CD4-positive, CD25-positive, alpha-beta regulatory T cell (primary cell): ENCODE measurements at regions not wholly inside any gene's neighbourhood (a gene's known extent, or its start where the extent isn't known, plus 50 kb on each side); places are given as distances from the start of the nearest gene placed in this dataset.

Experiments used
- ATAC-seq, 2 donors: fragments of 150-1000 bp; cut with Tn5 transposase; one replicate each; pipeline ENCODE4 v1.10.0; 2021; ENCODE audit warnings: low read depth in 2 of 2, moderate number of reproducible peaks in 2 of 2, moderate library complexity in 1 of 2
- DNase-seq, 3 donors: peaks; one replicate each; pipeline versions ENCODE4 v3.0.0 to v3.0.0-alpha.2; 2012 to 2022; ENCODE audit warnings: mixed read lengths in 1 of 3
- H3K27ac ChIP-seq: one replicate; pipeline ENCODE4 v1.7.0; 2013; ENCODE audit warnings: mild to moderate bottlenecking, low read length; ENCODE audit not compliant: insufficient read depth, poor library complexity, severe bottlenecking
- H3K27me3 ChIP-seq: one replicate; pipeline ENCODE4 v1.7.0; 2013; ENCODE audit warnings: low read length; ENCODE audit not compliant: control insufficient read depth, insufficient read depth
- H3K36me3 ChIP-seq: one replicate; pipeline ENCODE4 v1.7.0; 2013; ENCODE audit warnings: mild to moderate bottlenecking, low read length, moderate library complexity; ENCODE audit not compliant: control insufficient read depth, insufficient read depth
- H3K4me1 ChIP-seq: 2 replicates; pipeline ENCODE4 v1.7.0; 2013; ENCODE audit warnings: mild to moderate bottlenecking, low read length; ENCODE audit not compliant: insufficient read depth, control insufficient read depth, poor library complexity, severe bottlenecking
- H3K4me3 ChIP-seq: one replicate; pipeline ENCODE4 v1.7.0; 2013; ENCODE audit warnings: low read depth, mild to moderate bottlenecking, low read length, moderate library complexity
- H3K9me3 ChIP-seq, 2 experiments: 1 replicate in 1 of 2; 2 replicates in 1 of 2; pipeline ENCODE4 v1.7.0; 2013; ENCODE audit warnings: low read length in 2 of 2, mild to moderate bottlenecking in 1 of 2, moderate library complexity in 1 of 2; ENCODE audit not compliant: control insufficient read depth in 2 of 2
- H3K27ac Mint-ChIP-seq, 3 donors: one replicate each; pipeline ENCODE4 v1.8.0; 2020 to 2022; ENCODE audit warnings: mild to moderate bottlenecking in 3 of 3, mixed read lengths in 3 of 3, moderate library complexity in 2 of 3
- H3K27me3 Mint-ChIP-seq: one replicate; pipeline ENCODE4 v1.8.0; 2022; ENCODE audit warnings: mild to moderate bottlenecking, mixed read lengths
- H3K36me3 Mint-ChIP-seq: one replicate; pipeline ENCODE4 v1.8.0; 2020; ENCODE audit warnings: mixed read lengths
- H3K4me1 Mint-ChIP-seq, 4 donors: one replicate each; pipeline ENCODE4 v1.8.0; 2020 to 2022; ENCODE audit warnings: mixed read lengths in 4 of 4, mild to moderate bottlenecking in 1 of 4
- H3K4me3 Mint-ChIP-seq, 4 donors: one replicate each; pipeline ENCODE4 v1.8.0; 2020 to 2022; ENCODE audit warnings: mild to moderate bottlenecking in 4 of 4, mixed read lengths in 4 of 4, moderate library complexity in 3 of 4
- H3K9me3 Mint-ChIP-seq, 7 donors: one replicate each; pipeline ENCODE4 v1.8.0; 2020 to 2022; ENCODE audit warnings: mixed read lengths in 7 of 7, mild to moderate bottlenecking in 3 of 7, moderate library complexity in 2 of 7

DNA sequence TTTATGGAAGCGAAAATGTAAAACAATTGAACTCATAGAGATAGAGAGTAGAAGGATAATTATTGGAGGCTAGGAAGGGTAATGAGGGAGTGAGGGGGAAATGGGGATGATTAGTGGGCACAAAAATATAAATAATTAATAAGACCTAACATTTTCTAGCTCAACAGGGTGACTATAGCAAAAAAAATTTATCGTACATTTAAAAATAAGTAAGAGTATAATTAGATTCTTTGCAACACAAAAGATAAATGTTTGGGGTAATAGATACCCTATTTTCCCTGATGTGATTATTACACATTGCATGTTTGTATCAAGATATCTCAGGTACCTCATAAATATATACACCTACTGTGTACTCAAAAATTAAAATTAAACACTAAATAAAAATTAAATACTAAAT lies 1070.0 kb downstream of the LRFN5 start:
- Mint-ChIP-seq H3K4me3 (no peak overlapping the region), H3K36me3 (no peaks in the 10 kb centered on the region), H3K27me3 (no peaks in the 10 kb centered on the region), H3K4me1 (no peaks in the 10 kb centered on the region), H3K27ac (no peak overlapping the region), H3K9me3 (peaks cover 0 to 29% (median 5%) of the 10 kb centered on the region in 7 donors)
- Histone ChIP-seq H3K9me3 (no peaks in the 10 kb centered on the region), H3K27ac (no peak overlapping the region), H3K27me3 (no peaks in the 10 kb centered on the region), H3K4me3 (no peak overlapping the region), H3K36me3 (no peaks in the 10 kb centered on the region), H3K4me1 (no peaks in the 10 kb centered on the region)
- ATAC-seq, result no peak
- no peak for DNase-seq

DNA sequence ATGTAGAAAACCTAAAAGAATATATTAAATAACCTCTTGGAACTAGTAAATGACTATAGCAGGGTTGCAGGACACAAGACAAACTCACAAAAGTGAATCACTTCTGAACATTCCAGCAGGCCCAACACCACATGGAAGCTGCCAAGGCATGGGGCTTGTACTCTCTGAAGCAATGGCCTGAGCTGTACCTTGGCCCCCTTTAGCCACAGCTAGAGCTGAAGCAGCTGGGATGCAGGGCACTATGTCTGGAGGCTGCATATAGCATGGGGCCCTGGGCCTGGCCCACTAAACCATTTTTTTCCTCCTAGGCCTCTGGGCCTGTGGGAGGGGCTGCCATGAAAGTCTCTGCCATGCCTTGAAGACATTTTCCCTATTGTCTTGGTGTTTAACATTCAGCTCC lies 1067.3 kb downstream of the LRFN5 start:
- Histone ChIP-seq H3K9me3 (no peaks in the 10 kb centered on the region), H3K4me3 (no peak overlapping the region), H3K36me3 (no peaks in the 10 kb centered on the region), H3K27ac (no peak overlapping the region), H3K27me3 (no peaks in the 10 kb centered on the region), H3K4me1 (no peaks in the 10 kb centered on the region)
- no peak overlapping the region for H3K27ac Mint-ChIP-seq
- H3K9me3 Mint-ChIP-seq, result peaks cover 0 to 29% (median 4%) of the 10 kb centered on the region in 7 donors
- H3K27me3 Mint-ChIP-seq, result no peaks in the 10 kb centered on the region
- H3K4me3 Mint-ChIP-seq, result no peak overlapping the region
- no peak for DNase-seq
- ATAC-seq, result no peak
- no peaks in the 10 kb centered on the region for H3K36me3 Mint-ChIP-seq
- H3K4me1 Mint-ChIP-seq, result no peaks in the 10 kb centered on the region

DNA sequence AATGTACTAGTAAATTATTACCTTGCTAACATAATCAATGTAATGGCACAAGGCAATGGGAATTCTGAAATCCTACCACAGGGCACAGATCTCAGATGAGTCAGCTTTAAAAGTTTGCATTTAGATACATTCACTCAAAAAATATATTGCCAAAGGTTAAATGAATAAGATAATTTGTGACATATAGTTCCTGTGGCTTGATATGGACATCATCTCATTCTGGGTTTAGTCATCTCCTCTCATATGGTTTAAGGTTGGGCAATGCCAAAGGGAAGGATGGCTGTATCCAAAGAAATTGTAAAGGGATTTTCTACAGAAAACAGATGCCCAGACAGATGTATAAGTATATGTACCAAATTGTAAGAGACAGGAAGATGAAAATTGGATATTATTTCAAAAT lies 1065.0 kb downstream of the LRFN5 start:
- H3K4me1 Mint-ChIP-seq, result no peaks in the 10 kb centered on the region
- no peak for ATAC-seq
- H3K27ac Mint-ChIP-seq, result no peak overlapping the region
- no peak overlapping the region for H3K4me3 Mint-ChIP-seq
- H3K27ac ChIP-seq, result no peak overlapping the region
- H3K4me1 ChIP-seq, result no peaks in the 10 kb centered on the region
- H3K27me3 ChIP-seq, result no peaks in the 10 kb centered on the region
- no peak for DNase-seq
- no peaks in the 10 kb centered on the region for H3K27me3 Mint-ChIP-seq
- H3K9me3 ChIP-seq, result no peaks in the 10 kb centered on the region
- peaks cover 0 to 38% (median 7%) of the 10 kb centered on the region in 7 donors for H3K9me3 Mint-ChIP-seq
- no peaks in the 10 kb centered on the region for H3K36me3 ChIP-seq
- no peaks in the 10 kb centered on the region for H3K36me3 Mint-ChIP-seq
- no peak overlapping the region for H3K4me3 ChIP-seq

DNA sequence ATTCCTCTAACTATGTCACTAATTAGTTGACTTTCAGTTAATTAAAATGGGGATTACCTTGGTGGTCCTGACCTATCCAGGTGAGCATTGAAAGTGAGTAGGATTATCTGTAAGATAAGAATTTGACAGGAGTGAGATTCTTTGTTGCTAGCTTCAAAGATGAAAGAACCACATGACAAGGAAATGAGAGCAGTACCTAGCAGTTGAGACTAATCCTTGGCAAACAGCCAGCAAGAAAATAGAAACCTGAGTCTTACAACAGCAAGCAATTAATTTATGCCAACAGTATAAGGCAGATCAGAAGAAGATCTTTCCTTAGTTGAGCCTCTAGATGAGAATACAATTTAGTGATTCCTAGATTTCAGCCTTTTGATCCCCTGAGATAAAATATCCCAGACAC lies 1058.4 kb downstream of the LRFN5 start:
- ATAC-seq, result no peak
- H3K9me3 Mint-ChIP-seq, result peaks cover 0 to 28% (median 11%) of the 10 kb centered on the region in 7 donors
- H3K4me3 Mint-ChIP-seq, result no peak overlapping the region
- Histone ChIP-seq H3K36me3 (no peaks in the 10 kb centered on the region), H3K27ac (no peak overlapping the region), H3K4me1 (no peaks in the 10 kb centered on the region), H3K27me3 (no peaks in the 10 kb centered on the region), H3K4me3 (no peak overlapping the region), H3K9me3 (peaks cover 6 to 11% of the 10 kb centered on the region in 2 experiments)
- H3K36me3 Mint-ChIP-seq, result no peaks in the 10 kb centered on the region
- DNase-seq, result no peak
- H3K27me3 Mint-ChIP-seq, result no peaks in the 10 kb centered on the region
- H3K27ac Mint-ChIP-seq, result no peak overlapping the region
- H3K4me1 Mint-ChIP-seq, result no peaks in the 10 kb centered on the region

DNA sequence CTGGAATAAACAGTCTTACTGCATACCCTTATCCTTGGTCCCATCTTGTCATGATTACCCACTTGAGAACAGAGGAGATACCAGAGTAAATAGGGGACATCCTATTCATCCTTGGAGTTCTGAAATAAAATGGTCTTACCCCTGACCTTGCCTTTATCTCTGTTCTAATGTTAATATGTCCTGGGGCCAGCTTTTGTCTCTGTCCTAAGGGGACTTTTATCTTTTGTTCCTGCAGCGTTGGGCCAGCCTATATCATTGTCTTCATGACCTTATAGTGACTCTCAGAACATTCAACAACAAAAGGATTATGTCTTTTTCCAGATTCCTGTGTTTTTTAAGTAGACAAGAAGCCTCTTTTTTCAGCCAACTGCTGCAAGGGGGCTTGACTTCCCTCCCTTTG lies 1057.5 kb downstream of the LRFN5 start:
- no peaks in the 10 kb centered on the region for H3K36me3 ChIP-seq
- ATAC-seq (no peak), DNase-seq (no peak)
- no peak overlapping the region for H3K4me3 ChIP-seq
- H3K9me3 ChIP-seq, result peaks cover 6 to 11% of the 10 kb centered on the region in 2 experiments
- no peak overlapping the region for H3K27ac Mint-ChIP-seq
- no peak overlapping the region for H3K4me3 Mint-ChIP-seq
- no peaks in the 10 kb centered on the region for H3K4me1 ChIP-seq
- no peaks in the 10 kb centered on the region for H3K36me3 Mint-ChIP-seq
- H3K4me1 Mint-ChIP-seq, result no peaks in the 10 kb centered on the region
- no peak overlapping the region for H3K27ac ChIP-seq
- no peaks in the 10 kb centered on the region for H3K27me3 Mint-ChIP-seq
- peaks cover 0 to 32% (median 8%) of the 10 kb centered on the region in 7 donors for H3K9me3 Mint-ChIP-seq
- no peaks in the 10 kb centered on the region for H3K27me3 ChIP-seq

DNA sequence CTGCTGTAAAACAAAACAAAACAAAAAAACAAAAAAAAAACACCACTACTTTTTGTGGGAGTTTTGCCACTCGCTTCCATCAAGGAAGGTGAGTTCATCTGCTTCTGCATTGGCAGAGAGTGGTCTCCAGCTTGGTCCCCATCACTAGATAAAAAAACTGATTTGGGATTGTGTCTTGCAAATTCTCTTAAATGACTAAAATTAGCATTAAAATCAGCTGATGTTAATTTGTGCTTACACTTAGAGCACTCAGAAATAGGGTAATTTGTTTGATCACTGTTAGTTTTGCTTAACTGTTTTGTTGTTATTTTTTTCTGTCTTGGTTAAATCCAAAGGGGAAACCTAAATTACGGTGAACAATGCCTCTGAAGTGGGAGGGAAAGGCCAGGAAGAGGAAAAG lies 1048.0 kb downstream of the LRFN5 start:
- H3K27ac ChIP-seq, result no peak overlapping the region
- Mint-ChIP-seq H3K4me1 (peaks cover 0 to under 1% (median 0%) of the 10 kb centered on the region in 4 donors), H3K9me3 (peaks cover 1 to 19% (median 6%) of the 10 kb centered on the region in 7 donors), H3K4me3 (no peak overlapping the region), H3K27ac (no peak overlapping the region), H3K36me3 (no peaks in the 10 kb centered on the region), H3K27me3 (no peaks in the 10 kb centered on the region)
- ATAC-seq (no peak), DNase-seq (no peak)
- peaks cover 0 to 4% of the 10 kb centered on the region in 2 experiments for H3K9me3 ChIP-seq
- no peaks in the 10 kb centered on the region for H3K36me3 ChIP-seq
- no peaks in the 10 kb centered on the region for H3K27me3 ChIP-seq
- no peak overlapping the region for H3K4me3 ChIP-seq
- no peaks in the 10 kb centered on the region for H3K4me1 ChIP-seq

DNA sequence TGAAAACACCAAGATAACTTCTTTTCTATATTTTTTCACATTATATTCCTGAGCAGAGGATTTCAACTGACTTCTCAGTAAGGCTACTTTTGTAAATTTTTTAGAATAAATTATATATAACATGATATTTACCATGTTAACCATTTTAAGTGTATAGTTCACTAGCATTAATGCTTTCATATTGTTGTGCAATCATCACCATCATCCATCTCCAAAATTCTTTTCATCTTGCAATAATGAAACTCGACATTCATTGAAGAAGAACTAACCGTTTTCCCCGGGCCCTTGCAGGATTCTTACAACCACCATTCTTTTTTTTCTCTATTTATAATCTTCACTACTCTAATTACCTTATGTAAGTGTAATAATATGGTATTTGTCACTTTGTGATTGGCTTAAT lies 1036.1 kb downstream of the LRFN5 start:
- Histone ChIP-seq H3K4me1 (no peaks in the 10 kb centered on the region), H3K27me3 (no peaks in the 10 kb centered on the region), H3K9me3 (peaks cover 0 to 1% of the 10 kb centered on the region in 2 experiments), H3K36me3 (no peaks in the 10 kb centered on the region), H3K27ac (no peak overlapping the region), H3K4me3 (no peak overlapping the region)
- ATAC-seq, result no peak
- H3K9me3 Mint-ChIP-seq, result peaks cover 0 to 23% (median 9%) of the 10 kb centered on the region in 7 donors
- no peaks in the 10 kb centered on the region for H3K4me1 Mint-ChIP-seq
- no peaks in the 10 kb centered on the region for H3K27me3 Mint-ChIP-seq
- no peak overlapping the region for H3K4me3 Mint-ChIP-seq
- no peaks in the 10 kb centered on the region for H3K36me3 Mint-ChIP-seq
- DNase-seq, result no peak
- H3K27ac Mint-ChIP-seq, result no peak overlapping the region

DNA sequence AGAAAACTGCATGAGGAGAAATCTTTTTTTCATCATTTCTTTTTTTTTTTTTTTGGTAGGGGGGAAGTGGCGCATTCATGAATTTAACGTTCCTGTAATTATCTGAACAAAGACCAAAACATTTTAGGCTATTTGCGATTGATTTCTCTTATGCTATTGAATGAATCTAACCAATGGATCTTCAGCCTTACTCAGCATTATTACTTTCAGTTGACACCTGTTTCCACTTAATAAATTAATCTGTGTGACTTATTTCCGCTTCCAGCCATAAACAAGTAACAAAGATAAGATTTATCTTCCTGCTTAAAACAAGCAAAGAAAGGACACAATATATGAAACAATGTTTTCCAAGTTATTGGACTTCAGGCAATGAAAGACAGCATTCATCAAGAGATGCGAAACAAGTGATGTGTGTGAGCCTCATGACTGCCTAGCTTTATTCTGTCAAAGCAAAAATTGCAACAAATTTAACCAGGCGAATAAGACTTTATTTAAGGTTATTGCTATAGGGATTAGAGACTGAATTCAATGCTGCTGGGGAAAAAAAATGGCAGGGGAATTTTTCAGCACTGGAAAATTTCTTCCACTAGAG lies 1026.9 kb downstream of the LRFN5 start:
- no peaks in the 10 kb centered on the region for H3K27me3 Mint-ChIP-seq
- H3K36me3 ChIP-seq, result no peaks in the 10 kb centered on the region

More for the DNA sequence above, 1026.9 kb downstream of the LRFN5 start:
- no peaks in the 10 kb centered on the region for H3K27me3 ChIP-seq
- H3K36me3 Mint-ChIP-seq, result no peaks in the 10 kb centered on the region
- H3K4me1 ChIP-seq, result no peaks in the 10 kb centered on the region
- H3K4me3 Mint-ChIP-seq, result no peak overlapping the region
- DNase-seq, result no peak
- H3K27ac ChIP-seq, result no peak overlapping the region
- H3K9me3 Mint-ChIP-seq, result peaks cover 0 to 27% (median 8%) of the 10 kb centered on the region in 7 donors
- no peak for ATAC-seq
- no peaks in the 10 kb centered on the region for H3K9me3 ChIP-seq
- H3K27ac Mint-ChIP-seq, result no peak overlapping the region
- no peak overlapping the region for H3K4me3 ChIP-seq
- H3K4me1 Mint-ChIP-seq, result no peaks in the 10 kb centered on the region
